NCI-H2029 (cell line): ENCODE measurements at regions not wholly inside any gene's neighbourhood (a gene's known extent, or its start where the extent isn't known, plus 50 kb on each side); places are given as distances from the start of the nearest gene placed in this dataset.
"Not testable (repeated sequence)": the region's sequence is repeated elsewhere in the genome, so short reads cannot be mapped to it uniquely, and the experiment has no call there.

ENCODE experiments used
- DNase-seq: peaks from one replicate; lab custom pipeline; 2025; lab: John Stamatoyannopoulos, UW

DNA sequence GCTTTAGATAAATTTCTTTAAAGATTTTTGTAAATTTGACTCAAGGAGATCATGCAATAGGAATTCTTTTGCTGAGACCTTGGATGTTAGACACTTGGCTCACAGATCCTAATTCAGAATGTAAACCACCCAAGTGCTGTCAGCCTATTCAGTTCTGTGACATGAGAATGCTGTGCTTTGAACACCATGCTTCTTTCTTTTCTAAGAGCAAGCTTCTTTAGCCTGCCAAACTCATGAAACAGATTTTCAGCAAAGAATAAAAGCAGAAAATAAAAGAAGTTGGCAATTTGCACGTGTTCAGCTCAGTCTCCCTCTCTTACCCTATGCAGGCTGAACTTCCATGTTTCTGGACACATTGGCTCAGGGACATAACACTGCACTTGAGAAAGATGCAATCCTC is 845.8 kb downstream of the UQCRFS1 start:
- no peak for DNase-seq

DNA sequence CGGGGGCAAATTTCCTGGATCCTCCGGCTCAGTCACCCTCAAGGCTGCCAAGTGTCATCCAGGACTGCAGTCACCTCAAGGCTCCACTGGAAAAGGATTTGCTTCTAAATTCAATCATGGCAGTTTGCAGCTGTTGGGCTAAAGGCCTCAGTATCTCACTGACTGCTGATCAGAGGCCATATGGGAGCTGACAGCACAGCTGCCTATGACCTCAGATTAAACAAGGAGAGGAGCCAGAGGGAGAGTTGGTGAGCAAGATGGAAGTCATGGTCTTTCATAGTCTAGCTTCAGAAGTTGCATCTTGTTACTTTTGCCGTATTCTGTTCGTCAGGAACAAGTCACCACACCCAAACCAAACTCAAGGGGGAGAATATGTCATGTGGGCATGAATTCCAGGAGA is 849.7 kb downstream of the UQCRFS1 start:
- DNase-seq = no peak

DNA sequence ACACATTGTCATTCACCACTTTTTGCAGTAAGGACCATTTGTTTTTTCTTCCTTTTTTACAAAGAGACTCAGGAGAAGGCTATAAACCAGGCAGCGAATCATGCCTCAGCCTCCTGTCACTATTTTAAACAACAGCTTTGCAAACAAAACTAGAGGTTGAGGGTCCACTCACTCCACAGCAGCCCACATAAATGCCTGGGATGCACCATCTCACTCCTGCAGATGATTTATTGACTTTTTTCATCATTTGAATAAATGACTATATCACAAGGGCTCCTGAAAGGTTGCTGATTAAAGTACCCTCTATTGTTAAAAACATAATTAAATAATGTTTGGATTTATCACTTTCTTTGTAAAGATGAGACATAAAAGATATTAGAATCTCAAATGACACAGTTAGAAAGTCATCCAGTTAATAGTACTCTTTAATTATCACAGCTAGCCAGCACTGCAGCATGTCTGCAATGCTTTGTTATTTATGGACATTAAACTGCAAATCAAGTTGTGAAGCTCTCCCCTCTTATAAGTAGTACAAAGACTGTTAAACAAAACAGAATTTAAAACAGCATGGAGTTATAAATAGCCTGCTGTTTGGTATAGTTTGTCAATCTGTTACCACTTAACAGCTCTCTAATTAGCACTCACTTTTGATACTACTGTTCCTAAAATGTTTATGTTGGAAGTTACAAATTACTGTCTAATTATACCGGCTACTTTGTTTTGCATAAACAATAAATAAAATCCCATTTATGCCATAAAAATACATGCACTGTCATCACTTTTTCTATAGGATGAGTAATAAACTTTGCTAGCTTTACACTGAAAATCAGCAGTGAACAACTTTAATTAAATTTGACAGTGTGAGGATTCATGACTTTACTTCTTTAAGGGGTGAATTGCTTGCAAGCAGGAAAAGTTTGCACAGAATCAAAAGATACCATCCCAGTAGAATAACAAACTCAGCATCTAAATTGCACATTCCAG is 853.2 kb downstream of the UQCRFS1 start:
- no peak for DNase-seq

DNA sequence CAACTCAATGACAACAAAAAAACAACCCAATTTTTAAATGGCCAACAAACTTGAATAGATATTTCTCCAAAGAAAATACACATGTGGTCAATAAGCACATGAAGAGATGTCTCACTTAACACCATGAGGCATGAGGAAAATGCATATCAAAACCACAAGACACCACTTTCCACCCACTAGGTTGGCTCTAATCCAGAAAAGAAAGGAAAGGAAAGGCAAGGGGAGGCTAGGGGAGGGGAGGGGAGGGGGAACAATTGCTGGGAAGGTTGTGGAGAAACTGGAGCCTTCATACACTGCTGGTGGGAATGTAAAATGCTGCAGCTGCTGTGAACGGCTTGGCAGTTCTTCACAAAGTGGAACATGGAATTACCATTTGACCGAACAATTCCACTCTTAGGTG is 854.3 kb downstream of the UQCRFS1 start:
- DNase-seq = peak; percentile 83

DNA sequence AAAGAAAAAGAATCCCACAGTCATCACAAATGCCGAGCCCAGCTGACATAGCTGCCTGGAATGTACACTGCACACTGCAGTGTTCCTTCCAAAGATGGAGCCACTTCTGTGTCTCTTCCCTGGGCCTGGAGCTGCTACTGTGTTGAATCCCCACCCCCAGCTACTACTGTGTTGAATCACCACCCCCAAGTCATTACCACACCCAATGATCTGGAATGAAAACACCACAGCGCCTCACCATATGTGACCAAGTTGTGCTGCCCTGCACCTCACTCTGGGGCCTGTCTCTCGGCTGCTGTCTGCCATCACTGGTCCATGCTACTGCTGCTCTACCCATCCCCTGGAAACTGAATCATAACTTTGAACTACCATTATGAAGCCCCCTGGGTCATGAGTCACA is 861.2 kb downstream of the UQCRFS1 start:
- no peak for DNase-seq

DNA sequence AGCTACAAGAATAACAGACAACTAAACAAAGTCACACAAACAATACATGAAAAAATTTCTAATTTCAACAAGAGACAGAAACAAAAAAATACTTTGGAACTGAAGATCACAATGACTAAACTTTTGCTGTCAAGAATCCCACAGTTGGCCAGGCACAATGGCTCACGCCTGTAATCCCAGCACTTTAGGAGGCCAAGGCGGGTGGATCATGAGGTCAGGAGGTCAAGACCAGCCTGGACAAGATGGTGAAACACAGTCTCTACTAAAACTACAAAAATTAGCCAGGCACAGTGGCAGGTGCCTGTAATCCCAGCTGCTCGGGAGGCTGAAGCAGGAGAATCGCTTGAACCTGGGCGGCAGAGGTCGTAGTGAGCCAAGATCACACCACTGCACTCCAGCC is 861.6 kb downstream of the UQCRFS1 start:
- not testable (repeated sequence) for DNase-seq

DNA sequence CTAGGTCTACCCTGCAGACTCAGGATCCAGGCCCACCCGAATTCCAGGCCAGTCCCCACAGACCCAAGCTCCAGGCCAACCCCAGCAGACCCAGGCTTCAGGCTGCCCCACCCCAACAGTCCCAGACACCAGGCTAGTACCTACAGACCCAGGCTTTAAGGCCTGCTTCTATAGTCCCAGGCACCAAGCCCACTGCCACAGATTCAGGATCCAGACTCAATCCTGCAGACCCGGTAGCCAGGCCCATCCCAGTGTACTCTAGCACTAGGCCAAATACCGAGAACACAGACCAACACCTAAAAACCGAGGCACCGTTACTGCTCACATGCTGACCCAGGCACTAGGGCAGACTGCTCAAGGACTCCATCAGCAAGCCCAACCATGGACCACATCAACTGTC is 862.3 kb downstream of the UQCRFS1 start:
- DNase-seq = no peak

DNA sequence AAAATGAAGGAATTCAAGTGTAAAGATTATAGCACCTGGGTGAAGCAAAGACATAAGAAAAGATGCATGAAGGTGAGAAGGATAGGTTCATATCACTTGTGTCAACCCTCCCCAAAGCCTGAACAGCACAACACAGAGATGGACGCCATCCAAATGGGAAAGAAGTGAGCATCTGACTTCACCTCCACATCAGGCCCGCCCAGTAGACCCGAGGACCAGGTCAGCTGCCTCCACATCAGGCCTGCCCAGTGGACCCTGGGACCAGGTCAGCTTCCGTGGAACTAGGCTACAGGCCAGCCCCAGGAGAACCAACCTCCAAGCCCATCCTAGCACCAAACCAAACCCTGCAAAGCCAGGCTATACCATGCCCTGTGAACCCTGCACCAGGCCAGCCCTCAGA is 862.9 kb downstream of the UQCRFS1 start:
- no peak for DNase-seq

DNA sequence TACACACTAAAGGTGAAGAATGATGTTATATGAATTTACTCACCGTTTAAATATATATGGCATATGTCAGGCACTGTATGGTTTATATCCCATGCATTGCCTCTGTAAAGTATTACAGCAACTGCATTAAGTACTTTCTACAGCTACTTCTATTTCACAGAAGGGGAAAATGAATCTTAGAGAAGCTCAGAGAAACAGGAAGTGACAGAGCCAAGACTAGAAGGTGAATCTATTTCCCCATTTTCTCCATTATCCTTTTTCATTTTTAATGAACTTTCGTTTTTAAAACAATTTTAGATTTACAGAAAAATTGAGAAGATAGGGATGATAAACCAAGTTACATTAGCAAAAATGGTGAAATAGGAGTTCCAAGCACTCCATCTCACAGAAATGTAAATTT is 863.3 kb downstream of the UQCRFS1 start:
- no peak for DNase-seq

DNA sequence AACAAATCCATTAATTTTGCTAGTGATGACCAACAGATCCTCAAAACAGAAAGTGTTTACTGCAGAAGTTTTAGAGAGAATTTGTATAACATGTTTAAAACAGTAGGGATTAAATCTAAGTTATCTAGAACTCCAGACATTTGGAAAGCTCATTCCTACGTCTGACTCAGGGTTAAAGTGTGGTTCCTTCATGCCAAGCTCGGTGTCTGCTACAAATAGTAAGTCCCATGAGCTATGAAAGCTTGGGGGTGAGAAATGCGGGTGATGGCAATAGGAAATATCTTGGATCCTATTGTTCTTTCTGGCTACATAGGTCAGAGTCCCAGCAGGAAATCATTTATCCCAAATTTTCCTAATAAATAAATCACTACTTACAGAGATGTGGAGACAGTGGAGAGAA is 867.1 kb downstream of the UQCRFS1 start:
- DNase-seq = no peak

DNA sequence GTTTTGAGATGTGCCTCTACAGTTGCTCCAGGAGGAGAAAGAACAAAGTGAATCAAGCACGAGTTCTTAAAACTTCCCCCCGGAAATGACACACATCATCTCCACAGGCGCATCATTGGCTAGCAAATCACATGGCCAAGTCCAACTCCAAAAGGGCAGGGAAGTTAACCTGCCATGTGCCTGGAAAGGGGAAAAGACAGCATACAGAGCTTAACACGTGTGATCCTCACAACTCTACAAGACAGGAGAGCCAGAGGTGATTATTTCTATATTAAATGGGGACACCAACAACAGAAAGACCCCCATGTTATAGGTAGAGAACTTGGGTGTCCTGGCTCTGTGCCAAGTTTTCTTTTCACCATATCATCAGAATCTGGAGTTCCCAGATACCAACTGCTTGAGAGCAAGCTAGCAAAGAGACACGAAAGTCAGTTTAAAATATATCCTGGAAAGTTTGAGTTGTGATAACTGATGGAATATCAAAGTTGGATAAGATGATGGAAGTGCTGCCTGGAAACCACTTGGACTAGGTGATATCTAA is 871.1 kb downstream of the UQCRFS1 start:
- DNase-seq = no peak

DNA sequence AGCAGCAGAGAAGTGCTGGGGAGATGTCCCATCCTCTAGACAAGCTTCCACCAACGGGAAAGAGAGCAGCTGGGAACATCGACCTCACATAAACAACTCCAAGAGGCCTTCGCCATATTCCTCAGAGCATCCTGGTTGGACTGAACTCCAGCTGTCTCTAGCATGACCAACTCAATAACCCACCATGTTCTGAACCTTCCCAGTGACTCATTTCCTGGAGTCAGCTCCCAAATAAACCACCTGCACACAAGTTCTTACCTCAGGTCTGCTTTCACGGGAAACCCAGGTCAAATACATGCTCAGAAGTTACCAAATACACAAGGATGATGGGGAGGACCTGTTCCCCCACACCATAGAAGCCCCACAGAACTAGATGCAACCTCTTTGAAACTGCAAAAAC is 878.5 kb downstream of the UQCRFS1 start:
- DNase-seq = no peak

DNA sequence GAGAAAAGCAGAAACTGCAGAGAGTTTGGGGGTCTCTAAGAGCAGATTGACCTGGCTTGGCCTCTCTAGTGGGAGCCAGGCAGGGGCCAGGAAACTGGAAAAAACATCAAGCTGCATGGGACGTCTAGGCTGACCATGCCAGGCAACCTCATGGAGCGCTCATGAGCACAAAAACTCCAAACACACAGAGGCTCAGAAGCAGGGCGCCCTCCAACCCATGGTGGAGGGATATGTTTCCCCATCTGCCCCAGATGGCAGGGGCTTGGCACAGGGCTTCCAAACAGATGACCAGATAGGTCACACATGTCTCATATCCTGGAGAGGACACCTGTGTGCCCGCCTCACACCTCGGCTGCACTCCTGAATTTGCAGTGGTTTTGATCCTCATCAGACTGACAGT is 879.0 kb downstream of the UQCRFS1 start:
- no peak for DNase-seq

DNA sequence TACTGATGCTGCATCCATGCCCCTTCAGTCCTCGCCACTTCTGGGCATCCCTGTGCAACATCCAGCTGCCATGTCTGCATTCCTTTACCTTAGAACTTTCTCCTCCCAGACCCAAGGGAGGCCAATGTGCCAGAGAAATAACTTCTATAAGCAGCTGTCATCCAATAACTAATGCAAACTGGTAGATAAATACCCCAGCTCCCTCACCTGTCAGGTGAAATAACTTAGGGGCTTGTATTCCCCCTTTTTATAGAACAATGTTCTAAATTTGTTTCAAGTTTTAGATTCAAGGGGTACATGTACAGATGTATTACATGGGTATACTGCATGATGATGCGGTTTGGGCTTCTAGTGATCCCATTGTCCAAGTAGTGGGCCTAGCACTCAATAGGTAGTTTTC is 880.1 kb downstream of the UQCRFS1 start:
- DNase-seq = no peak

DNA sequence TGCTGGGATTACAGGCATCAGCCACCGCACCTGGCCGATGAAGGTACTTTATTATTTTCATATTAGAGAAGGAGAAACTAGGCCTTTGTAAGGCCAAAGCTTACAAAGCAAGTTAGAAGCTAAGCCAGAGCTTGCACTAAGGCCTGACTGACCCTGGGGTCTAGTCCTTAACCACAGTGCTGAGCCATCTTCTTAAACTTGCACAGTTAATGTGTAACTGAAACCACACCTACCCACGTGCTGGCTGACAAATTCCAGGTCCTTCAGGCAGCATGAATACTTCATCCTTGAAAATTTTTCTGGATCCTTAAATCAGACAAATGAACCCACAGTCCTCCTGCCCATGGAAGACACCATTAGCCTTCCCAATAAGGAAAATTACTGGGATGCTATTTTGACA is 880.6 kb downstream of the UQCRFS1 start:
- no peak for DNase-seq

DNA sequence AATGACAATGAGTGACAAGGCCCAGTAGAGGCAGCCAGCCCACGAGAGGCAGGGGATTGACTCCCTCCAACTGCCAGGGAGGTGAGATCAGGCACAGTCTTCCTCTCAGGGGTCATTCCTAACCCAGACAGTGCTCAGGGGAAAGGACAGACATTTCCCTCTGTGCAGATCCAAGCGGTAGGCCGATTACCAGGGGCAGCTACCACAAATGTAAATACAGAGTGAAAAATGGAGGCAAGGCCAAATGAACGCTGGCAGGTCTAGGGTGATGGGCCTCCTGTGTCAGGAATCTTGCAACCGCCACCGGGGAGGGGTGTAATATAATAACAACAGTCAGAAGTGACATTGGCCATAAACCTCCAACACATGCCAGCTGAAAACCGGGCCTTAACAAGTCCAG is 881.4 kb downstream of the UQCRFS1 start:
- no peak for DNase-seq

DNA sequence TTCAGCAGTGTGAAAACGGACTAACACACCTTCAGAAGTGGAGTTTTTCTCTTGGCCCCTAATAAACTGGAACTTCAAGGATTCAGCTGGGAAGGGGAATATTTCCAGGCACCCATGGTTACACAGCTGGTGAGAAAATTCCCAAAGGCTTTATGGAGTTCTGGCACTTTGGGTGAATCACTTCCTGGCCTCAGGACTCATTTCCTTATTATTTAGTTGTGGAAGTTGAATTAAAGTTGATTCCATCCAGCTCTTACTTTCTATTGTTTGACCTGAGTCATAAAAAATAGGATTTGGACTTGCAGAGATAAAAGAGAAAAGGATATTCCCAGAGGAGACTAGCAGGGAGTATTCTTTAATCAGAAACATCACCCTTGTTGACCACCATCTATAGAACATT is 882.1 kb downstream of the UQCRFS1 start:
- no peak for DNase-seq

DNA sequence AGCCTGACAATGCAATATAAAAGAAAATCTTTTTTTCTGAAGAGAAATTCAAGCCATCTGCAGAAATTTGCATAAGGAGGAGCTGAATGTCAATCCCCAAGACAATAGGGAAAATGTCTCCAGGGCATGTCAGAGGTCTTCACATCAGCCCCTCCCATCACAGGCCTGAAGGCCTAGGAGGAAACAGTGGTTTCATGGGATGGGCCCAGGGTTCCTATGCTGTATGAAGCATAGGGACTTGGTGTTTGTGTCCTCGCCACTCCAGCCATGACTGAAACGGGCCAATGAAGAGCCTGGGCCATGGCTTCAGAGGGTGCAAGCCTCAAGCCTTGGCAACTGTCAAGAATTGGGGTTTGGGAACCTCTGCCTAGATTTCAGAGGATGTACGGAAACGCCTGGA is 883.5 kb downstream of the UQCRFS1 start:
- no peak for DNase-seq

DNA sequence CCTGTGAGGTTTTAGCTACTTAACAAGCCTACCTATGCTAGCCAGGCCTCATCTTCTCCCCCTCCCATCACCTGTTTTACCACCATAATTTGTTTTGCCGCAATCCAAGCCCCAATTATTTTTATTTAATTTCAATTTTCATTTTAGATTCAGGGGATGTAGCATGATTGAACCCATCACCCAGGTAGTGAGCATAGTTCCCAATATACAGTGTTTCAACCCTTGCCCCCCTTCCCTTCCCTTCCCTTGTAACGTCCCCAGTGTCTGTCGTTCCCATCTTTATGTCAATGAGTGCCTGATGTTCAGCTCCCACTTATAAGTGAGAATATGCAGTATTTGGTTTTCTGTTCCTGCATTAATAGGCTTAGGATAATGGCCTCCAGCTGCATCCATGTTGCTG is 885.0 kb downstream of the UQCRFS1 start:
- no peak for DNase-seq

DNA sequence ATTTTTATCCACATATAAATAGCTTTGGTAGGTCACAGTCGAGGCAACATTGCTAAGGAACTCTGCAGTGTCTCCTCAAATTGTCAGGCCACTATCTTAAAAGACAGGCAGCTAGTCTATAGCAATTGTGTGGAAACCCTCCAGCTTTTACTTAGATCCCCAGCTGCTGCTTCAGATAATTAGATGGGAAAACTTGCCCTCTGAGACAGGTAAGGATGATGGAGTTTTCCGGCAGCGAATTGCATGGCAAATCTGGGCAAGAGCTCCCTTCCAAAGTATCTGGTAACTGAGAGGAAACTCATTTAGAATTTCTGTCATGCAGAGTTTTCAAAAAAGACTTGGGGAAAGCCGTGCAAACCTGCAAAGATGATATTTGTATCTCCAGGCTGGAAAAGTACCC is 886.2 kb downstream of the UQCRFS1 start:
- no peak for DNase-seq

DNA sequence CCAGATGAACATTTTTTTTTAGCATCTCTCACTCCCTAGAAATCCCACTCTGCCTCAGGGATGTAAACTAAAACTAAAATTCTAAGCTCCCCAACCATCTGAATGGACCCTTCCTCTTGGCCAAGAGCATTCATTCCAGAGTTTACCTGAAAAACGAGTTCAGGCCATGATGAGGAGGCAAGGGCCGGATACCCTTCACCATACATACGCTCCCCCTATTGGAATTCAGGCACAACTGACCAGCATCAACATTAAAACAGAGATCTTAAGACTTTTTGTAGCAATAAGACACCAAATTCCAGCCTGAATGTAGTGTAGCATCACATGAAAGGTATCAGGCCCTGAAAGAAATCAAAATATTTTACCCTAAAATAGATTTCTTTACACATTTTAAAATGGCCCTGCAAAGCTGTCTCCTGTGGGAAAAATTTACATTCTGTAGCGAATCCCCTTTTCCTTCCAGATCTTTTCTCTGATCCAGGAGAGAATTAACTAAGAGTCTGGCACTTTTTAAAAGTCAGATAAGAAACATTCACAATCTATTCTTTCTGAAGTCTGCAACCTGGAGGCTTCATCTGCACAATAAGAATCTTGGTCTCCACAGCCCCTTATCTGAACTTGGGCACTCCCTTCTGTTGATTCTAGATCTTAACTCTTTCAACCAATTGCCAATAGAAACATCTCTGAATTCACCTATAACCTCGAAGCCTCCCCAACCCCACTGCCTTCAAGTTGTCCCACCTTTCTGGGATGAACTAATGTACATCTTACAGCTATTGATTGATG is 888.5 kb downstream of the UQCRFS1 start:
- no peak for DNase-seq

DNA sequence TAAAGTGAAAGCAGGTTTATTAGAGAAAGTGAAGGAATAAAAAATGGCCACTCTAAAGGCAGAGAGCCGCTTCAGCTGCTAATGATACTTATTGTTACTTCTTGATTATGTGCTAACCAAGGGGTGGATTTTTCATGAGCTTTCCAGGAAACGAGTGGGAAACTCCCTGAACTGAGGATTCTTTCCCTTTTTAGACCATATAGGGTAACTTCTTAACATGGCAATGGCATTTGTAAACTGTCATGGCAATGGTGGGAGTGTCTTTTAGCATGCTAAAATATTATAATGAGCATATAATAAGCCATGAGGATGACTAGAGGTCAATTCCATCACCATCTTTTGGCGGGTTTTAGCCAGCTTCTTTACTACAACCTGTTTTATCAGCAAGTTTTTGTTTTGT is 890.0 kb downstream of the UQCRFS1 start:
- no peak for DNase-seq

DNA sequence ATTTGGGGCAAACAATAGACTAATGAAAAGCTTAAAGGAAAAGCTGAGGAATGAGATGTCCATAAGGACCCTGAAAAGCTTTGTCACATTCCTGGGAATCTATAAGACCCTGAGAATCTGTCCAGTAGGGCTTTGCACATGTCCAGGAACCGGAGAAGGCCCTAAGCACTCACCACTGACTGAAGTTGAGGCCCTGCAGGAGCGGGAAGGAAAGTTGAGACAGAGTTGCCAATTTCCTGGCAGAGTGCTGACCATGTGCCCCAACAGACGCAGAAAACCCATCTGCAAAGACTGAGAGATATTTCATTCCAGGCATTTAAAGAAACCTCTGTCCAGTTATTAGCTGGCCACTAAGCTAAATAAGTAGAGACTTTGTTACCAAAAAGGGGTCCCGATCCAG is 890.5 kb downstream of the UQCRFS1 start:
- DNase-seq = no peak
